SK-N-SH (cell line): ENCODE measurements at regions not wholly inside any gene's neighbourhood (a gene's known extent, or its start where the extent isn't known, plus 50 kb on each side); places are given as distances from the start of the nearest gene placed in this dataset.

Experiments
- CTCF ChIA-PET: fragments of 300-600, 350-600 bp; formaldehyde crosslinking; extraction: SDS; loops from one replicate; lab custom pipeline; 2021; lab: Yijun Ruan, JAX
- POLR2A ChIA-PET: fragments of 350-600 bp; sonication (Branson Sonifier 250); formaldehyde crosslinking; extraction: SDS; loops from one replicate; lab custom pipeline; 2020; ENCODE audit warnings: antibody characterized with exemption, inconsistent platforms; lab: Yijun Ruan, JAX
- DNase-seq: peaks from one replicate; pipeline ENCODE4 v3.0.0; 2012
- H2AFZ ChIP-seq: fragments of 200-600 bp; sonication (generic); 2 replicates; pipeline ENCODE4 v1.8.1; 2016; ENCODE audit warnings: antibody characterized with exemption, mild to moderate bottlenecking, low read depth
- H3F3A ChIP-seq: fragments of 200-600 bp; sonication (generic); replicated peaks from 2 replicates; pipeline ENCODE3; 2016; ENCODE audit warnings: antibody characterized with exemption, mild to moderate bottlenecking; ENCODE audit not compliant: insufficient read depth
- H3K27ac ChIP-seq, 2 experiments: fragments of 200-500 bp in 1 of 2; fragments of 200-600 bp in 1 of 2; sonication (Bioruptor generic) in 1 of 2; sonication (generic), shearing (Covaris generic) in 1 of 2; 2 replicates each; pipeline versions ENCODE4 v1.5.1 to v1.6.1; 2014 to 2016; ENCODE audit warnings: low read depth in 2 of 2, inconsistent platforms in 1 of 2, low read length in 1 of 2, mild to moderate bottlenecking in 1 of 2, mixed read lengths in 1 of 2
- H3K27me3 ChIP-seq: fragments of 200-600 bp; sonication (generic), shearing (Covaris generic); 2 replicates; pipeline ENCODE4 v1.6.1; 2016; ENCODE audit warnings: mixed run types; ENCODE audit not compliant: insufficient read depth
- H3K36me3 ChIP-seq, 2 experiments: fragments of 200-500 bp in 1 of 2; fragments of 200-600 bp in 1 of 2; sonication (Bioruptor generic) in 1 of 2; sonication (generic) in 1 of 2; replicated peaks in 1 of 2; 2 replicates each; pipeline versions ENCODE3 to v1.5.1; 2014 to 2016; ENCODE audit warnings: low read length in 1 of 2, mild to moderate bottlenecking in 1 of 2; ENCODE audit not compliant: insufficient read depth in 2 of 2, control insufficient read depth in 1 of 2
- H3K4me1 ChIP-seq, 2 experiments: fragments of 200-500 bp in 1 of 2; fragments of 200-600 bp in 1 of 2; sonication (Bioruptor generic) in 1 of 2; sonication (generic), shearing (Covaris generic) in 1 of 2; 2 replicates each; pipeline versions ENCODE4 v1.5.1 to v1.6.1; 2014 to 2016; ENCODE audit warnings: low read depth in 1 of 2, low read length in 1 of 2, mixed run types in 1 of 2; ENCODE audit not compliant: insufficient read depth in 2 of 2, control insufficient read depth in 1 of 2
- H3K4me2 ChIP-seq: fragments of 200-600 bp; sonication (generic), shearing (Covaris generic); 2 replicates; pipeline ENCODE4 v1.6.1; 2017; ENCODE audit warnings: mixed run types
- H3K4me3 ChIP-seq, 2 experiments: fragments of 200-500 bp in 1 of 2; fragments of 200-600 bp in 1 of 2; sonication (Bioruptor generic) in 1 of 2; sonication (generic), shearing (Covaris generic) in 1 of 2; 2 replicates each; pipeline versions ENCODE4 v1.5.1 to v1.8.1; 2014 to 2016; ENCODE audit warnings: low read depth in 2 of 2, inconsistent platforms in 1 of 2, low read length in 1 of 2, mild to moderate bottlenecking in 1 of 2, mixed read lengths in 1 of 2, moderate library complexity in 1 of 2
- H3K79me2 ChIP-seq: fragments of 200-600 bp; sonication (generic); 2 replicates; pipeline ENCODE4 v1.8.1; 2017; ENCODE audit warnings: mild to moderate bottlenecking; ENCODE audit not compliant: insufficient read depth
- H3K9ac ChIP-seq: fragments of 200-600 bp; sonication (generic); 2 replicates; pipeline ENCODE4 v1.6.1; 2017; ENCODE audit warnings: mixed run types
- H3K9me2 ChIP-seq: fragments of 200-600 bp; sonication (generic); 2 replicates; pipeline ENCODE4 v1.6.1; 2017; ENCODE audit warnings: mixed run types
- H3K9me3 ChIP-seq: fragments of 200-600 bp; sonication (generic); 2 replicates; pipeline ENCODE4 v1.6.1; 2017; ENCODE audit warnings: mixed run types, mild to moderate bottlenecking, moderate library complexity
- H4K20me1 ChIP-seq: fragments of 200-600 bp; sonication (generic); 2 replicates; pipeline ENCODE4 v1.6.1; 2017; ENCODE audit warnings: mild to moderate bottlenecking, mixed run types; ENCODE audit not compliant: insufficient read depth
- CTCF ChIP-seq: fragments of 200-600 bp; sonication (generic); IDR thresholded peaks from 2 replicates; pipeline ENCODE4 v1.6.1; 2017; ENCODE audit warnings: antibody characterized with exemption, mild to moderate bottlenecking, moderate library complexity
- EZH2phosphoT487 ChIP-seq: fragments of 200-600 bp; sonication (generic); IDR thresholded peaks from 2 replicates; pipeline ENCODE4 v1.6.1; 2017; ENCODE audit warnings: low read depth, mixed run types, mild to moderate bottlenecking, antibody characterized with exemption, moderate library complexity, borderline replicate concordance
- GABPA ChIP-seq: IDR thresholded peaks from 2 replicates; pipeline ENCODE4 v1.4.0; 2012; ENCODE audit warnings: low read depth, mild to moderate bottlenecking
- GATA2 ChIP-seq: sonication (generic); formaldehyde crosslinking; IDR thresholded peaks from 2 replicates; pipeline ENCODE4 v1.5.0; 2020; ENCODE audit warnings: mild to moderate bottlenecking, missing genetic modification reagents
- JUND ChIP-seq: IDR thresholded peaks from 2 replicates; pipeline ENCODE4 v1.4.0; 2012
- MAX ChIP-seq: IDR thresholded peaks from 2 replicates; pipeline ENCODE4 v1.4.0; 2012; ENCODE audit warnings: low read depth
- MEF2A ChIP-seq: IDR thresholded peaks from 2 replicates; pipeline ENCODE4 v1.4.0; 2012; ENCODE audit warnings: low read depth, borderline replicate concordance
- MXI1 ChIP-seq: IDR thresholded peaks from 2 replicates; pipeline ENCODE4 v1.6.1; 2012; ENCODE audit warnings: mild to moderate bottlenecking, low read depth, low read length, improper control_type of control experiment
- PBX3 ChIP-seq: IDR thresholded peaks from 2 replicates; pipeline ENCODE4; 2012
- RCOR1 ChIP-seq: fragments of 150-350 bp; IDR thresholded peaks from 2 replicates; pipeline ENCODE4 v1.6.1; 2017; ENCODE audit warnings: antibody characterized with exemption, low read length
- RXRA ChIP-seq: IDR thresholded peaks from 2 replicates; pipeline ENCODE4 v1.4.0; 2012; ENCODE audit warnings: low read depth, mild to moderate bottlenecking, borderline replicate concordance
- SMC3 ChIP-seq: IDR thresholded peaks from 2 replicates; pipeline ENCODE4 v1.6.1; 2012; ENCODE audit warnings: low read depth, low read length, improper control_type of control experiment
- TCF12 ChIP-seq: IDR thresholded peaks from 2 replicates; pipeline ENCODE4 v1.4.0; 2012
- TEAD4 ChIP-seq: IDR thresholded peaks from 2 replicates; pipeline ENCODE4 v1.4.0; 2012; ENCODE audit warnings: mild to moderate bottlenecking, borderline replicate concordance; ENCODE audit not compliant: insufficient read depth
- USF1 ChIP-seq: IDR thresholded peaks from 2 replicates; pipeline ENCODE4 v1.4.0; 2012; ENCODE audit warnings: low read depth, borderline replicate concordance
- USF2 ChIP-seq: fragments of 150-350 bp; IDR thresholded peaks from 2 replicates; pipeline ENCODE4 v1.6.1; 2017; ENCODE audit warnings: antibody characterized with exemption, low read length, low read depth, borderline replicate concordance
- WGBS: methylation state at CpG from one replicate; pipeline ENCODE4 v1.1.6; 2017; ENCODE audit warnings: low lambda C conversion rate; 5-methylcytosine and 5-hydroxymethylcytosine counted together

- POLR2A ChIA-PET: no interaction called here
- no peaks in the 10 kb centered on the region for H3K9me2 ChIP-seq
- CTCF ChIA-PET: no interaction called here
These were observed 141.1 kb downstream of the HSD17B3 start for GRCh38 chr9:96160866-96161265.

More at GRCh38 chr9:96160866-96161265, 141.1 kb downstream of the HSD17B3 start:
- WGBS: no CpG with 5 or more reads among the region's 5 CpGs
- Histone ChIP-seq H3K27me3 (no peaks in the 10 kb centered on the region), H3K36me3 (no peaks in the 10 kb centered on the region), H4K20me1 (no peaks in the 10 kb centered on the region), H3K4me1 (no peaks in the 10 kb centered on the region), H2AFZ (no peak overlapping the region), H3K9me3 (no peaks in the 10 kb centered on the region), H3F3A (no peaks in the 10 kb centered on the region), H3K9ac (no peak overlapping the region), H3K4me3 (no peak overlapping the region), H3K4me2 (no peak overlapping the region), H3K79me2 (no peaks in the 10 kb centered on the region), H3K27ac (no peak overlapping the region)
- no peak for DNase-seq
- TF ChIP-seq GATA2 (CRISPR knock-in tag) (no peak), USF1 (no peak), USF2 (no peak), GABPA (no peak), PBX3 (no peak), MEF2A (no peak), JUND (no peak), EZH2phosphoT487 (no peak), TEAD4 (no peak), RCOR1 (no peak), MAX (no peak), CTCF (no peak), MXI1 (no peak), TCF12 (no peak), SMC3 (no peak), RXRA (no peak)
